HG02970 (cell line): ENCODE measurements at regions not wholly inside any gene's neighbourhood (a gene's known extent, or its start where the extent isn't known, plus 50 kb on each side); places are given as distances from the start of the nearest gene placed in this dataset.
"Not testable (repeated sequence)": the region's sequence is repeated elsewhere in the genome, so short reads cannot be mapped to it uniquely, and the experiment has no call there.

Experiments
- ATAC-seq: cut with Tn5 transposase; IDR thresholded peaks from one replicate; pipeline ENCODE4 v1.9.1; 2021; ENCODE audit warnings: mild to moderate bottlenecking, moderate library complexity, moderate number of reproducible peaks; ENCODE audit not compliant: unreplicated experiment, low FRiP score

DNA sequence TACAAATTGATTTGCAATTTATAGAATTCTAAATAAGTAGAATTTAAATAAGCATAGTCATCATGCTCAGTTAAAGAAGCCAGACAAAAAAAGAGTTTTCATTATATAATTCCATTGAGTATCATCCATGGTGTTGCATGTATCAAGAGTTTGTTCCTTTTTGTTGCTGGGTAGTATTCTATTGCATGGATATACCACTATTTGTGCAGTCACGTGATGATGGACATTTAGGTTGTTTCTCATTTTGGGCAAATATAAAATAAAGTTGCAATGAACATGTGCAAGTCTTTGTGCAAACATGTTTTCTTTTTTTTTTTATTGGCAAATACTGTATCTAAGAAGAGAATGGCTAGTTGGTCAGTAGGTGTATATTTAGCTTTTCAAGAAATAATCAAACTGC is 186.2 kb upstream of the FRMD6 start:
- ATAC-seq = no peak

GRCh38 chr14:51467392-51467791 is 184.3 kb upstream of the FRMD6 start:
- ATAC-seq = not testable (repeated sequence)

DNA sequence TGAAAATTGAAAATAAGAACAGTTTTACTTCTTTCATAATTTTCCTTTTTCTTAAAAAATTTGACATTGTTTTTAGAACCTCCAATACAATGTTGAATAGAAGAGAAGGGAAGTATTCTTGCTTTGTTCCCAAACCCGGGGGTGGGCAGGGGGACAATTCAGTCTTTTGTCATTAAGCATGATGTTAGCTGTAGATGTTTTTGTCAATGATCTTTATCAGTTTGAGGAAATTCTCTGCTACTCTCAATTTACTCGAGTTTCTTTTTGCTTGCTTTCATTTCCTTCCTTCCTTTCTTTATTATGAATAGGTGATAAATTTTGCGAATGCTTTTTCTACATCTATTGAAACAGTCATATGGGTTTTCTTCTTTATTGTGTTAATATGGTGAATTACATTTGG is 183.2 kb upstream of the FRMD6 start:
- ATAC-seq = no peak

GRCh38 chr14:51472881-51473280 is 178.8 kb upstream of the FRMD6 start:
- ATAC-seq = no peak

DNA sequence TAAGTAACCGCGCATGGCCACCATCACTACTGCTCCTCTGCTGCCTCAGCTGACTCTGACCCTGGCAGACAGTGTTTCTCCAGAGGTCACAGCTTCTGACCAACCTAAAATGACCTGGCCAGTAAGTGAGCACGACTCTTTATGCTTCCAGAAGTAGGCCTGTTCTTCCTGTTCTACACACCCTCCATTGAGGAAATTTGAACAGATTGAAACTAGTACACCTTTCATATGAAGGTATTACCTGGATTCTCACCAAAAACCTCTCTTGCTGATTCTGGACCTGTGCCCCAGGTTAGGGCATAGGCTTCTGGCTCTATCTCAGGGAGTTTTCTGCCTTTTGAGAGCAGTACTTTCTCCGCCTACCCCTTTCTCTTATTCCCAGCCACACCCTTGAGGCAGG is 178.4 kb upstream of the FRMD6 start:
- no peak for ATAC-seq

GRCh38 chr14:51473808-51474565 is 177.7 kb upstream of the FRMD6 start:
- no peak for ATAC-seq

DNA sequence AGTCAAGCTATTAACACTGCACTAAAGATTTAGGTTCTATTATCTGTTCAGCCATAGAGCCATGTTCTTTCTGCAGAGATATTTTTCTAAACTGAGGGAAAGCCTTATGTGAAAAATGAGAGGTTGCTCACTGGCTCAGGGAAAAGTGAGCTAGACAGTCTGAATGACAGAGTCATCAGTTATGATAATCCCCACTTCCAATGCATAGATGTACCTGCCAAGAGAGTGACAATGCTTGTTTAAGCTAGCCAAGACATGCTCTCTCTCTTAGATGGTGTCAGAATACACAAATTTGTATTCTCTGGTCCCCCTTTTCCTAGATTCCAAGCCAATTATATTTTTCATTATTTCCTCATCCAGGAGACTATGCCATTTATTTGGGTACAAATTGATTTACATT is 176.9 kb upstream of the FRMD6 start:
- no peak for ATAC-seq

DNA sequence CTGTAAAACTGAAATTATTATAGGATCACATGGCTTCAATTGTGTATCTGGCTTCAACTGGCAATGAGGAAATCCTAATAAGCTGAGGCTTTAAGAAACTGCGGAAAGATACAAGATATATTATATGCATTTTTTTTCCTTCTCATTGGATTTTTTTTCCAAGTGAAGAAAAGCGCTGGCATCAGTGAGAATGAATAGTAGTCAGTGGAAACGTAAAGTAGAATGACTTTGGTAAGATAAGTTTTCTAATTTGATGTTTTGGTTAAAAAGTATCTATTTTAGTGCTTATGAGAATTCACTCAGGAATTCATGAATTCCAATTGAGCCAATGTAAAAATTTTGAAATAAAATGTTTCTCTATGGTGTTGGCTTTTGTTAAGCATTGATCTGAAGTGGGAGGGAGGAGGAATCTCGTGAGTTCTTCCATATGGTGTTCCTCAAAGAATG is 173.5 kb upstream of the FRMD6 start:
- ATAC-seq = no peak

DNA sequence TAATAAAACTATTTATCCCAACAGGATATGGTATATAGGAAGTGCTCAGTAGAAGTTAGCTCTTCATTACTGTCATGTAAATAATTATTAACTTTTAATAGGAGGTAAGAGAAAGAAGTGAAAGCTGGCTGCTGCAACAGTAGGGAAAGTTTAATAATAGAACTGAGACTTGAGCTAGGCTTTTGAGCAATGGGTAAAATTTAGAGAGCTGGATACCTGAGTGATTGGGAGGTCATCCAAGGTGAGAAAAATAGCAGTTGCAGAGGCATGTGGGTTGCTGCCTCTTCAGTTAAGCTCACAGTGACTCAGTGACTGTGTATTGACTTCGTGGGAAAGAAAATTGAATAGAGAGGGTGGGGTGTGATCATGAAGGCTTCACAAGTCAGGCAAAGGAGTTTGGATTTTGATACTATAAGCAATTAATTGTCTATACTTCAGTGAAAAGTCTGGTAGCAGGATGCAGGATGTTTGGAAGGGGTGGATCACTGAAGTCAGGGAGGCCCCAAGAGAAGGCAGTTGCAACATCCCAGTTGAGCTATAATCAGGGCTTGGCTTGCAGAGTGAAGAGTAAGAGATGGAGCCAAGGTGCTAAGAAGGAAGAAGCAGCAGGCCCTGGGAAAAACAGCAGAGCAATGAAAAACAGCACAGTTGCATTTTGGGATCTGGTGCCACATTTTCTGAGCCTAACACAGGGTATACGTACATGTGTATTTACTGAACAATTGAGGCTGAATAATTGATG is 172.0 kb upstream of the FRMD6 start:
- ATAC-seq = peak; percentile 58

- no peak for ATAC-seq
These were observed 170.1 kb upstream of the FRMD6 start for GRCh38 chr14:51481643-51482042.

DNA sequence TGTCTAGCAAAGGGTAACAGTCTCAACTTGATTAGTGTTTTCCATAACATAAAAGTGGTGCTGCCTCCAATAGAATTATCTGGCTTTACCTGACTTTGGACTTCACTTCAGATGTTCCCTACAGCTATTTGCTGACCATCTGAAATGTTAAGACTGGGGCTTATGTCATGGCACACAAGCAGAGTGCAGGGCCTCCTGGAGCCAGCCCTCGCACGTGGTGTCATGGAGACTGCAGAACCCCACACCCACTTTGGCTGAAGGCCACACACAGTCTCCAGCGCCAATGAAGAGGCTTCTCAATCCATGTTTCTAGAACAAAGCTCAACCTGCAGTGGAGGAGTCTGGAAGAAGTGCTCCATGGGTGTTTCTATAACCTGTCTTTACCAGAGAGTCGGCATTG is 169.6 kb upstream of the FRMD6 start:
- ATAC-seq = no peak

DNA sequence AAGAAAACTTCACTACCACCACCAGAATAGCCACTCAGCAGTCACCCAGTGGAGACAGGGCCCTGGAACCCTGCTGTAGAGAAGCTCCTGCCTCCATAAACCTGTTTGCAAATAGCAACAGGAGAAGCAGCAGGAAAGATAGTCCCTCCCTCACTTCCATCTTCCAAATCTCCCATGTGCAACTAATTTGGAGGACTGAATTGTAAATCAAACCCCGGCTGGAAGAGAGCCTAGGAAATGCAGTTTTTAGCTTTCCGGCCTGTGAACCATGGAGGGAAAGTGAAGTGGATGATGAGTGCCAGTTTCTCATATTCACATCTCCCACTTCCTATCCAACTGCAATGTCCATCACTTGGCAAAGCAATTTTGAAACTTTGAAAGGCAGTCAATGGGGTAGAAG is 167.2 kb upstream of the FRMD6 start:
- ATAC-seq = no peak

- ATAC-seq = no peak
These were observed 166.0 kb upstream of the FRMD6 start for GRCh38 chr14:51485733-51486132.

DNA sequence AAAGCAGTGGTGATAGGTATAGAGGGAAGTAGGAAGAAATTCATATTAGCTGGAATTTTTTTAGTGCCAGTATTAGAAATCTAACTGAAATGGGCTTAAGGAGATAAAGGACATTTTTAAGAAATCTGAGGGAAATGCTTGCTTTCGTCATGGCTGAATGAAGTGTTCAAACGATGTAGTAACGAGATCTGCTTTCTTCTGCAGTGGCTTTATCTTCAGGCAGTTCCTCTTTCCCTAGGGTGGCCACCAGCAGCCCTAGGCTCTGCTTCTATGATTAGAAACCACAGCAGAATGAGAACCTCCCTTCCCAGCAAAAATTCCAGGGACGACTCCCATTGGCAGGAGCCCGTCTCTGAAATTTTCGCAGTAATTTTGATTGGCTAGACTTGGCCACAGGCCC is 163.9 kb upstream of the FRMD6 start:
- no peak for ATAC-seq

GRCh38 chr14:51488569-51489220 is 163.0 kb upstream of the FRMD6 start:
- ATAC-seq = no peak

- no peak for ATAC-seq
These were observed 161.5 kb upstream of the FRMD6 start for GRCh38 chr14:51490205-51490604.

DNA sequence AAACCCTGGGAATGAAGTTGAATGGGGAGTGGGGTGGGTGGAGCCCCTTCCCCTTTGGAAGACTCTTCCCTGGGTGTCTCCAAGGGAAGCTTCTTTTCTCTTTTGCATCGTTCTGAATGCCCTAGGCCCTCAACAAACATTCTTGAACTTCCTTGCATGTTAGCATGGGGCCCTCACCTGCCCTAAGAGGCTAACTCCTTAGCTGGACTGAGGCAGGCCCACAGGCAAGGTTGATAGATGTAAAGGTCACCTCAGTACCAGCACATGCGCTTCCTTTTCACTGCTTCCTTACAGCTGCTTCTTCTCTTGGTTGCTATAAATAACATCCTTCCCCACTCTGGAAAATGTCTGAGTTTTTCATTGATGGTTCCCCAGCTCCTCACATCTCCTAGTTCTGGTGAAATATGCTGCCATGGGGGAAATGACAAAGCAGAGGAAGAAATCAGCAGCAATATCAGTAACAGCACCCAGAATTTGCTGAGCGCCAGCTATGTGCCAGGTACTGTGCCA is 160.6 kb upstream of the FRMD6 start:
- no peak for ATAC-seq

DNA sequence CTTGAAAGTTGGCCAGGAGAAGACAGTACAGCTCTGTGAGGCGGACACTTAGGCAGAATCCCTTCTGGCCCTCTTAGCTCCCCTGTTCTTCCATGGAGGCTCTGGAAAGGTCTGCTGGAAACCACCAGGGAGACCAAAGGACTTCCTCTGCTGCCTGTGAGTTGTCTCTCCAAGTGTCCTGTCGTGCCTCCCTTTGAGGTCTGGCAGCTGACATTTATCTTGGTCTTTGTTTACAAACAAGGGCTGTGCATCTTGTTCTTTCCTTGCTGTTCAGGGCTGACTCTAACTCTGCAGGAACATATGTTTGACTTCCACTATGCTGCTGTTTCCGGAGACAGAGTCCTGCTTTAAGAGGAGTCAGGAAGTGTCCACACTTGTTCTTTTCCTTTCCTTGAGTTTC is 159.9 kb upstream of the FRMD6 start:
- ATAC-seq = no peak

DNA sequence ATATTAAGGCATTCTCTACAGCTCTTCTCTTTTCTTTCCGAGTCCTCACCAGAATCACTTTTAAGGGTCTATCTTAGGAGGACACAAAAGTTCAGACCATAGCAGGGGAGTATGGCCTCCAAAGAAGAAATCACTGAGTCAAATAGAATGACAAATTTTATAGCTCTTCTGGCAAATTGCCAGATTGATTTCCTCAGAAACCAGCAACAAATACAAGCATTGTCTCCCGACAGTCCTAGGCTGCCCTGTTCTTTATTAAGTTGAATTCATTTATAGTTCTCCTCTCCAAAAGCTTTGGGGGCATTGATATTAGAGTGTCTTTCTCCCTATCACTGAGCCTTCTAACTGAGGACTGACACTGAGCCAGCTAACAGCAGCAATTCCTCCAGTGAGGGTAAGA is 156.4 kb upstream of the FRMD6 start:
- ATAC-seq = no peak

DNA sequence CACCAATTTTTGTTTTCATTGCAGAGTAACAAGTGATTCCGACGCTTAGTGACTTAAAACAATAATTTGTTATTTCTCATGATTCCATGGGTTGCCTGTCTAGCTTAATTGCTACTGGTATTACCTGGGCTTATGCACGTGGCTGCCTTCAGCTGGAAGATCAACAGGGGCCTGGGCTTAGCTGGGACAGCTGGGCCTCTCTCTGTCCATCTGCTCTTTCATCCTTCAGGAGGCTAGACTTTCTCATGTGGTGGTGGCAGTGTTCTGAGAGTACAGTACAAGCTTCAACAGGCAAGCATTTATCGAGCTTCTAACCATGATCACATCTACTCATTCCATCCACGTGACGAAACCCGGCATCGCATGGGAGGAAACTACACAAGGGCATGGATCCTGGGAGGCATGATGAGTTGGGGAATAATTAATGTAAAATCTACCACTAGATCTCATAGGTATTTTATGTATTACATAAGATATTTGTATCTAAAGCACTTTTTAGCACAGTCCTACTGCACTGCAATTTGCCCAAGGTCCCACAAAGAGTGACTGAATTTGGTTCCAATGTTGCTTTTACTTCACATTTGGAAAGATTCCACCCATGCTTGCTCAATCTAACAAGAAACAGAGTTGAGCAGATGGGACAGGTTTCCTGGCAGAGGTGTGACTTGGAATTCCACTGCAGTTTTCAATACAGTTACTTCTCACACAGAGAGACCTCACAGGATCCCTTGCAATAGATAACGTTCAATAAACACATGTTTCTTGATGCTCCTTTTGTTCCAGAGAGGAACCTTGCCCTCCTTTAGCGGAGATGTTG is 153.1 kb upstream of the FRMD6 start:
- ATAC-seq = no peak
